ENCODE measurements at regions not wholly inside any gene's neighbourhood (a gene's known extent, or its start where the extent isn't known, plus 50 kb on each side); places are given as distances from the start of the nearest gene placed in this dataset.
A peak's percentile ranks its signal among the peaks of the same experiment; 100 is the strongest.
"Not testable (repeated sequence)": the region's sequence is repeated elsewhere in the genome, so short reads cannot be mapped to it uniquely, and the experiment has no call there.

GRCh38 chr12:33514893-33515292, 75.3 kb upstream of the SYT10 start:
- peak; percentile 21 for DNase-seq

- DNase-seq = no peak
These were observed 79.9 kb upstream of the SYT10 start for GRCh38 chr12:33519566-33519965.

GRCh38 chr12:33520505-33521302, 81.1 kb upstream of the SYT10 start:
- not testable (repeated sequence) for DNase-seq

- DNase-seq = peak; percentile 76
These were observed 89.4 kb upstream of the SYT10 start for GRCh38 chr12:33529031-33529430.

- peak; percentile 94 for DNase-seq
These were observed 90.2 kb upstream of the SYT10 start for GRCh38 chr12:33529810-33530209.

GRCh38 chr12:33531261-33531660, 91.6 kb upstream of the SYT10 start:
- DNase-seq = no peak

- no peak for DNase-seq
These were observed 93.9 kb upstream of the SYT10 start for GRCh38 chr12:33533527-33533926.

- DNase-seq = no peak
These were observed 96.8 kb upstream of the SYT10 start for GRCh38 chr12:33536431-33536830.

- DNase-seq = no peak
These were observed 106.4 kb upstream of the SYT10 start for GRCh38 chr12:33546004-33546403.

- no peak for DNase-seq
These were observed 107.5 kb upstream of the SYT10 start for GRCh38 chr12:33547084-33547483.

- DNase-seq = not testable (repeated sequence)
These were observed 110.6 kb upstream of the SYT10 start for GRCh38 chr12:33550214-33550613.

- DNase-seq = no peak
These were observed 111.4 kb upstream of the SYT10 start for GRCh38 chr12:33551006-33551405.

GRCh38 chr12:33555128-33555527, 115.5 kb upstream of the SYT10 start:
- no peak for DNase-seq

- DNase-seq = no peak
These were observed 121.1 kb upstream of the SYT10 start for GRCh38 chr12:33560653-33561208.

- DNase-seq = no peak
These were observed 122.8 kb upstream of the SYT10 start for GRCh38 chr12:33562401-33562800.

- no peak for DNase-seq
These were observed 126.8 kb upstream of the SYT10 start for GRCh38 chr12:33566403-33566802.

- DNase-seq = peak; percentile 49
These were observed 135.7 kb upstream of the SYT10 start for GRCh38 chr12:33575346-33575745.

GRCh38 chr12:33581613-33582122, 142.0 kb upstream of the SYT10 start:
- no peak for DNase-seq

- DNase-seq = no peak
These were observed 147.0 kb upstream of the SYT10 start for GRCh38 chr12:33586576-33586975.

- DNase-seq = no peak
These were observed 147.7 kb upstream of the SYT10 start for GRCh38 chr12:33587354-33587753.

GRCh38 chr12:33587784-33588712, 148.4 kb upstream of the SYT10 start:
- peak; percentile 98 for DNase-seq

- no peak for DNase-seq
These were observed 149.2 kb upstream of the SYT10 start for GRCh38 chr12:33588725-33589405.
